Transverse colon (tissue), 4 donors: ENCODE measurements at regions not wholly inside any gene's neighbourhood (a gene's known extent, or its start where the extent isn't known, plus 50 kb on each side); places are given as distances from the start of the nearest gene placed in this dataset.

Experiments used
- DNase-seq: peaks from one replicate; pipeline ENCODE4 v3.0.0-alpha.2; 2019
- H3K27ac ChIP-seq, 4 donors: fragments of 200-600 bp; sonication (generic); 2 replicates each; pipeline ENCODE4 v1.5.1; 2016 to 2018; ENCODE audit warnings: inconsistent platforms in 4 of 4
- H3K27me3 ChIP-seq: fragments of 200-600 bp; sonication (generic); 2 replicates; pipeline ENCODE4 v1.5.1; 2017; ENCODE audit warnings: inconsistent platforms
- H3K36me3 ChIP-seq, 4 donors: fragments of 200-600 bp; sonication (generic); 2 replicates each; pipeline ENCODE4 v1.5.1; 2017 to 2019; ENCODE audit warnings: inconsistent platforms in 4 of 4
- H3K4me1 ChIP-seq, 4 donors: fragments of 200-600 bp; sonication (generic); 2 replicates each; pipeline ENCODE4 v1.5.1; 2017 to 2020; ENCODE audit warnings: inconsistent platforms in 4 of 4
- H3K4me3 ChIP-seq, 4 donors: fragments of 200-600 bp; sonication (generic); 1 replicate in 1 of 4; 2 replicates in 3 of 4; pipeline versions ENCODE4 v1.5.1 to v1.6.1; 2017 to 2019; ENCODE audit warnings: inconsistent platforms in 4 of 4
- H3K9me3 ChIP-seq, 2 donors: fragments of 200-600 bp; sonication (generic); 2 replicates each; pipeline ENCODE4 v1.5.1; 2017 to 2019; ENCODE audit warnings: inconsistent platforms in 2 of 2
- EP300 ChIP-seq: sonication (generic); formaldehyde crosslinking; IDR thresholded peaks from one replicate; pipeline ENCODE4 v1.6.1; 2017; ENCODE audit warnings: antibody characterized with exemption, low read depth
- POLR2A ChIP-seq: fragments of 450-650 bp; IDR thresholded peaks from one replicate; pipeline ENCODE4 v1.6.1; 2016; ENCODE audit warnings: antibody characterized with exemption, mild to moderate bottlenecking, moderate library complexity
- POLR2AphosphoS5 ChIP-seq, 3 donors: sonication (generic); formaldehyde crosslinking; IDR thresholded peaks; one replicate each; pipeline ENCODE4 v1.6.1; 2016; ENCODE audit warnings: antibody characterized with exemption in 3 of 3
- WGBS, 2 donors: methylation state at CpG; one replicate each; pipeline ENCODE4 v1.1.5; 2018; ENCODE audit warnings: low coverage in 1 of 2; 5-methylcytosine and 5-hydroxymethylcytosine counted together
- in situ Hi-C, 4 donors: fragments of 200-750 bp; cut with MboI; loops; one replicate each; pipeline versions ENCODE4 v1.15.0 to v1.15.1; 2017; ENCODE audit warnings: low sequenced_read_pairs in 3 of 4, low pct_ligation_motif_present in 1 of 4, low pct_unique_long_range_greater_than_20kb in 1 of 4
- intact Hi-C: fragments of 100-400 bp; cut with DNase I; formaldehyde crosslinking; loops from one replicate; pipeline ENCODE4 v1.15.1; 2023; ENCODE audit warnings: low total_unique reads
- TF ChIP-seq, protein P1 (sequence below), 5 experiments: fragments of 200-600 bp in 3 of 5; fragments of 450-650 bp in 2 of 5; sonication (generic) in 3 of 5; IDR thresholded peaks; 1 replicate in 2 of 5; 2 replicates in 3 of 5; pipeline ENCODE4 v1.5.1; 2016 to 2017; ENCODE audit warnings: antibody characterized with exemption in 5 of 5, inconsistent platforms in 3 of 5, mild to moderate bottlenecking in 2 of 5, moderate library complexity in 1 of 5

DNA sequence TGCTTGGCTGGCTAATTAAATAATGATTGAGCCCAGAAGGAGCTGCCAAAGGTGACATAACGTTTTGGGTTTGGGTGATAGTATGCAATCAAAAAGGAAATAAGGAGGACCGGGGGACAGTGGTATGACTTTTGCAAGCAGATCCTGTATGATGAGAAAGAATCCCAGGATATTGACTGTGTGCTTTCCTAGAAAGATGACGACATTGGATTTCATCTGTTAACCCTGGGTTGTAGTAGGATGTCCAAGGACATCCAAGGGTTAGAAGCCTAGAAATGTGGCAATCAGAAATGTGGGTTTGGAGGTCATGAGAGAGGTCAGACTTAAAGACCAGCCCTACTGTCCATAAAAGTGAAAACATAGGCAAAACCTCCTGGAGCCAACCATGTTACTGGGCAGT, 50.3 kb upstream of the HMHB1 start:
- WGBS, 2 donors = 72 to 80% methylated on average over 2 to 3 of the region's 3 CpGs
- Histone ChIP-seq H3K27ac (no peak overlapping the region), H3K4me3 (no peak overlapping the region), H3K4me1 (peaks cover 0 to 8% (median 2%) of the 10 kb centered on the region in 4 donors), H3K27me3 (no peaks in the 10 kb centered on the region), H3K36me3 (no peaks in the 10 kb centered on the region), H3K9me3 (no peaks in the 10 kb centered on the region)
- in situ Hi-C loops (no loop called here), intact Hi-C loops (no loop called here)
- TF ChIP-seq, protein P1, sequence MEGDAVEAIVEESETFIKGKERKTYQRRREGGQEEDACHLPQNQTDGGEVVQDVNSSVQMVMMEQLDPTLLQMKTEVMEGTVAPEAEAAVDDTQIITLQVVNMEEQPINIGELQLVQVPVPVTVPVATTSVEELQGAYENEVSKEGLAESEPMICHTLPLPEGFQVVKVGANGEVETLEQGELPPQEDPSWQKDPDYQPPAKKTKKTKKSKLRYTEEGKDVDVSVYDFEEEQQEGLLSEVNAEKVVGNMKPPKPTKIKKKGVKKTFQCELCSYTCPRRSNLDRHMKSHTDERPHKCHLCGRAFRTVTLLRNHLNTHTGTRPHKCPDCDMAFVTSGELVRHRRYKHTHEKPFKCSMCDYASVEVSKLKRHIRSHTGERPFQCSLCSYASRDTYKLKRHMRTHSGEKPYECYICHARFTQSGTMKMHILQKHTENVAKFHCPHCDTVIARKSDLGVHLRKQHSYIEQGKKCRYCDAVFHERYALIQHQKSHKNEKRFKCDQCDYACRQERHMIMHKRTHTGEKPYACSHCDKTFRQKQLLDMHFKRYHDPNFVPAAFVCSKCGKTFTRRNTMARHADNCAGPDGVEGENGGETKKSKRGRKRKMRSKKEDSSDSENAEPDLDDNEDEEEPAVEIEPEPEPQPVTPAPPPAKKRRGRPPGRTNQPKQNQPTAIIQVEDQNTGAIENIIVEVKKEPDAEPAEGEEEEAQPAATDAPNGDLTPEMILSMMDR (IDR thresholded peaks at IDR 0.05) = no peak
- no peak for TF ChIP-seq POLR2A
- DNase-seq = no peak

DNA sequence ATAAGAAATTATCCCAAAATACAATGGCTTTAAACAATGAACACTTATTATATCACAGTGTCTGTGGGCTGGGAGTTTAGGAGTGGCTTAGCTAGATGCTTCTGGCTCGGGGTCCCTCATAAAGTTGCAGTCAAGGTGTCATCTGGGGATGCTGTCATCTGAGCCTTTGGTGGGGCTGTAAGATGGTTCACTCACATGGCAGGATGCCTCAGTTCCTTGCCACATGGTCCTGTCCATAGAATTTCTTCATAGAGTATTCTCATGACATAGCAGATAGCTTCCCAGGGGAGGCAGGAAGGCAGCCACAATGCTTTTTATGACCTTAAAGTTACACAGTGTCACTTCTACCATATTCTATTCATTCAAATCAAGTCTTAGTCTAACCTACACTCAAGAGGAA, 51.2 kb upstream of the HMHB1 start:
- Histone ChIP-seq H3K27me3 (no peaks in the 10 kb centered on the region), H3K4me1 (peaks cover 0 to 8% (median 2%) of the 10 kb centered on the region in 4 donors), H3K27ac (no peak overlapping the region), H3K36me3 (no peaks in the 10 kb centered on the region), H3K9me3 (no peaks in the 10 kb centered on the region), H3K4me3 (no peak overlapping the region)
- no peak for TF ChIP-seq EP300
- TF ChIP-seq, protein P1 (IDR thresholded peaks at IDR 0.05) = no peak
- DNase-seq = no peak
- in situ Hi-C loops (no loop called here), intact Hi-C loops (no loop called here)
- 80% methylated on average over 1 of the region's 1 CpG; no CpG with 5 or more reads in 1 of the 2 donors for WGBS, 2 donors

DNA sequence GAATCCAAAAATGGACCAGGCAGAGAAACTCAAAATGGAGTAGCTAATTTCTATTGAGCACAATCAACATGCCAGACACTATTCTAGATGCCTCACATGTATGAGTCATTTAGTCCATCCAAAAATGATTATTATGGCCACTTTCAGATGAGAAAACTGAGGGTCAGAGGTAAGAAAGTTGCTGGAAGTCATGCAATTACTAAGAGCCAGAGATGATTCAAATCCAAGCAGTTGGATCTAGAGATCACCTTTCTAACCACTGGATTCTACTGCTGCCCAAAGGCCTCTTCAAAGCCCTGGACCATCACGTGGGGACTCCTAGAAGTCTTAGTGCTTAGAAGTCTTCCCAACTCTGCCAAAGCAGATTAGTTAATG, 51.8 kb upstream of the HMHB1 start:
- intact Hi-C loops (no loop called here), in situ Hi-C loops (no loop called here)
- no peak for DNase-seq
- Histone ChIP-seq H3K4me3 (no peak overlapping the region), H3K27me3 (no peaks in the 10 kb centered on the region), H3K9me3 (no peaks in the 10 kb centered on the region), H3K36me3 (no peaks in the 10 kb centered on the region), H3K4me1 (peaks cover 0 to 8% (median 2%) of the 10 kb centered on the region in 4 donors), H3K27ac (no peak overlapping the region)
- 67% methylated on average over 1 of the region's 1 CpG; no CpG with 5 or more reads in 1 of the 2 donors for WGBS, 2 donors
- TF ChIP-seq POLR2A = no peak
- TF ChIP-seq POLR2AphosphoS5 (IDR thresholded peaks at IDR 0.05) = no peak
- TF ChIP-seq, protein P1 (IDR thresholded peaks at IDR 0.05) = no peak
- no peak for TF ChIP-seq EP300

DNA sequence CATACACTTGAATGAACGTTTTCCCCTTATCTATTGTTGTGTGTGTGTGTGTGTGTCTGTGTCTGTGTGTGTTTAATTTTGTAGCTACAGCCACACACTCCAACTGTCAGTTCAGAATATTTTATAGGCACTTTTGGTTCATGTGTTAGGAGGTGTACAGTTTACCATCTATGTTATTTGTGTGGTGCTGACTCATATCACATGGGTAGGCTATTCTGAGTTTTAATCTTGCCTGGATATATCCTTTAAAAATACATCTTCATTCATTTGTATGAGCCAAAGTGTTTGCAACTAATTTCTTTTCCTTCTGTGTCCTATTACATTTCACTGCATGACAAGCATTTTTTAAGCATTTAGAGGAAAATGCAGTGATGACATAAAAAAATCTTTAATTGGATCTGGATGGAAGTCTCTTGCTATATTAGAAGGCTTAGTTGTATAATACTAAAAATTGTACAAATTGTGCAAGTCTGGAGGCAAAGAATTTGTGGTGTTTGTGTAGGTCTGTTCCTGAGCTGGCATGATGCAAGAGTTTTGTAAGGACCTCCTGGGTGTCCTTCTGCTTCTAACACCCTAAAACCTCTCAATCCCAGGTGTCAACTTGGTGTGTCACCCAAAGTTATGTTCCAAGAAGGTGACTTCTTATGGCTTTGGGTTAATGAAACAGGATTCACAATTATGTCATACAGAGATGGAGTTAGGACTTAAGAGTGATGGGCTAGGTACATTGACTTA, 52.4 kb upstream of the HMHB1 start:
- DNase-seq = no peak
- 21 to 27% methylated on average over 1 of the region's 1 CpG for WGBS, 2 donors

More for the DNA sequence above, 52.4 kb upstream of the HMHB1 start:
- Histone ChIP-seq H3K4me1 (peaks cover 0 to 8% (median 2%) of the 10 kb centered on the region in 4 donors), H3K4me3 (no peak overlapping the region), H3K27ac (no peak overlapping the region), H3K27me3 (no peaks in the 10 kb centered on the region), H3K36me3 (no peaks in the 10 kb centered on the region), H3K9me3 (no peaks in the 10 kb centered on the region)
- in situ Hi-C loops = no loop called here
- TF ChIP-seq POLR2A = no peak
- no peak for TF ChIP-seq EP300
- no peak for TF ChIP-seq POLR2AphosphoS5 (IDR thresholded peaks at IDR 0.05)
- TF ChIP-seq, protein P1 (IDR thresholded peaks at IDR 0.05) = no peak
- intact Hi-C loops = no loop called here
